ENCODE measurements at regions not wholly inside any gene's neighbourhood (a gene's known extent, or its start where the extent isn't known, plus 50 kb on each side); places are given as distances from the start of the nearest gene placed in this dataset.

DNA sequence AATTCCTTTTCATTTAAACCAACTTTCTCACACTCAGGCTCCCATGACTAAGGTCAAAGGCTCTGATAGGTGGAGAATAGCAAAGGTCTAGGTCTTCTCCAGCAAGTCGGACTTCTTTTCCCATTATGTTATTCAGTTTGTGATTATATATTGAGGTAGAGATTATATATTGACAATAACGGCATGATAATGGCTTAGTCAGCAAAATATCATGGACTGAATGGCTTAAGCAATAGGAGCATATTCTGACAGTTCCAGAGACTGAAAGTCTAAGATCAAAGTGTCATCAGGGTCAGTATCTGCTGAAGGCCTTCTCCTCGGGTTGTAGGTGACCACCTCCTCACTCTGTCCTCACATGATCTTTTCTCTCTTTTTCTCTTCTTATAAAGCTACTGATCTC, 1251.4 kb downstream of the ROBO1 start:
- no peak for DNase-seq (ENCODE audit: low read depth)

DNA sequence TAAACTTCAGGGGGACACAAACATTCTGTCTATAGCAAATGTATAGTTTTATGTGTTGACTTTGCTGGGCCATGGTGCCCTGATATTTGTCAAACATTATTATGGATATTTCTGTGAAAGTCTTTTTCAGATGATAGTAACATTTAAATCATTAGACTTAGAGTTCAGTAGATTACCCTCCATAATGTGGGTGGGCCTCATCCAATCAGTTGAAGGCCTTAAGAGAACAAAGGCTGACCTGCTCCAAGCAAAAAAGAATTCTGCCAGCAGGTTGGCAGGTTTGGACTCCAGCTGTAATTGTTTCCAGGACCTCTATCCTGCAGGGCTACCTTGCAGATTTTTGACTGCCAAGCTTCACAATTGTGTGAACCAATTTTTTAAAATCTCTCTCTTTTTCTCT, 1250.9 kb downstream of the ROBO1 start:
- DNase-seq (ENCODE audit: low read depth), result no peak

DNA sequence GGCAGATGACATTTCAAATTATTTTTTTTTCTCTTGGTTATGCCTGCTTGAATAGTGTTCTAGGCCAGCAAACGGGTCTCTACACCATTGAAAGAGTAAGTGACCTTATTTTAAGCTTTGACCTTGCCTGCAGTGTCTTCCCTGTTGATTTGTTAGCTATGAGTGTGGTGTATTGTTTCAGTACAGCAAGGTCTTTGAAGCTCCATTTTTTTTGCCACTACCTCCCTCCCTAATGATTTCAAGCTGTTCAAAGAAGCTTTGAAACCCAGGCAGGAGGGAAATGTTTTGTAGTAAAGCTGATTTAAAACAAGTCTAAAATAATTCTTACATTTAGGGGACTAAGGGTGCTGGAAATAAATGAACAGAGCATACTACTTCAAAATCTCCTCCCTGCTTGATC, 1249.8 kb downstream of the ROBO1 start:
- DNase-seq (ENCODE audit: low read depth), result no peak

DNA sequence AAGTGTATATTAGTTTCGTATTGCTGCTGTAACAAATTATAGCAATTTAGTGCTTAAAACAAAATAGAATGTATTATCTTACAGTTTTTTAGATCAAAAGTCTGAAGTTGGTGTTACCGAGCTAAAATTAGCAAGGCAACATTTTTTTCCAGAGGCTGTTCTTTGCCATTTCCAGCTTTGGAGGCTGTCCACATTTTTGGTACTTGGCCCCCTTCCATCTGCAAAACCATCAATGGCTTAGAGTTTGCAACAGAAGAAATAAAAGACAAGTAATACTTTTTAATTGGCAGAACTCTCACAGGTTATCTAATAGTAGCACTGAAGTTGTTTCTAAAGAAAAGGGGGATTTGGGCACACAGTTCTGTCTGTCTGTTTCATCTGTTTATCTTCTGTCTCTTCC, 1248.5 kb downstream of the ROBO1 start:
- DNase-seq (ENCODE audit: low read depth), result peak; percentile 23

- no peak for DNase-seq (ENCODE audit: low read depth)
Measured at GRCh38 chr3:78529601-78530000, 1238.2 kb downstream of the ROBO1 start.

- DNase-seq (ENCODE audit: low read depth), result no peak
Measured at GRCh38 chr3:78540485-78540884, 1227.3 kb downstream of the ROBO1 start.

GRCh38 chr3:78545827-78546226, 1222.0 kb downstream of the ROBO1 start:
- DNase-seq (ENCODE audit: low read depth), result no peak

All from fibroblast of gingiva (primary cell).